Activated B cell treated with CpG ODN at 0.5 μM for 24 hours (primary cell): ENCODE measurements at regions not wholly inside any gene's neighbourhood (a gene's known extent, or its start where the extent isn't known, plus 50 kb on each side); places are given as distances from the start of the nearest gene placed in this dataset.

Experiments used
- ATAC-seq: fragments of 200-7000 bp; cut with Tn5 transposase; one replicate; pipeline ENCODE4 v1.10.0; 2021; ENCODE audit warnings: low read depth, mild to moderate bottlenecking, moderate library complexity
- CTCF ChIA-PET: fragments of 350-600 bp; sonication (Branson Sonifier 250); formaldehyde crosslinking; loops from one replicate; lab custom pipeline; 2021; ENCODE audit warnings: antibody characterized with exemption; lab: Charles Lee
- POLR2A ChIA-PET: fragments of 350-600 bp; sonication (Branson Sonifier 250); formaldehyde crosslinking; loops from one replicate; lab custom pipeline; 2021; ENCODE audit warnings: antibody characterized with exemption; lab: Charles Lee
- DNase-seq: peaks from one replicate; pipeline ENCODE4 v3.0.0; 2022
- H3K27ac Mint-ChIP-seq: one replicate; pipeline ENCODE4 v1.8.0; 2020; ENCODE audit warnings: mixed read lengths
- H3K27me3 Mint-ChIP-seq: one replicate; pipeline ENCODE4 v1.8.0; 2021; ENCODE audit warnings: mixed read lengths
- H3K36me3 Mint-ChIP-seq: one replicate; pipeline ENCODE4 v1.8.0; 2021; ENCODE audit warnings: low read depth, mixed read lengths
- H3K4me1 Mint-ChIP-seq: one replicate; pipeline ENCODE4 v1.8.0; 2021; ENCODE audit warnings: mixed read lengths
- H3K4me3 Mint-ChIP-seq: one replicate; pipeline ENCODE4 v1.8.0; 2020; ENCODE audit warnings: mild to moderate bottlenecking, mixed read lengths
- H3K9me3 Mint-ChIP-seq: one replicate; pipeline ENCODE4 v1.8.0; 2020; ENCODE audit warnings: mixed read lengths
- CTCF ChIP-seq: fragments of 200-600 bp; IDR thresholded peaks from one replicate; pipeline ENCODE4 v1.8.0; 2022; ENCODE audit warnings: antibody characterized with exemption, mild to moderate bottlenecking
- intact Hi-C: fragments of 100-400 bp; cut with micrococcal nuclease; formaldehyde crosslinking; loops from one replicate; pipeline ENCODE4 v1.15.1; 2024

- Mint-ChIP-seq H3K27me3 (peaks cover 29% of the 10 kb centered on the region), H3K27ac (no peak overlapping the region), H3K4me3 (no peak overlapping the region), H3K4me1 (no peaks in the 10 kb centered on the region), H3K36me3 (no peaks in the 10 kb centered on the region), H3K9me3 (no peaks in the 10 kb centered on the region)
- intact Hi-C loops = no loop called here
- CTCF ChIA-PET = no interaction called here
- POLR2A ChIA-PET = no interaction called here
- DNase-seq (no peak), ATAC-seq (no peak)
- no peak for TF ChIP-seq CTCF
Observed at GRCh38 chr11:120057028-120057330, 80.9 kb downstream of the TRIM29 start.

GRCh38 chr11:120056301-120057027 lies 81.4 kb downstream of the TRIM29 start:
- no peak for TF ChIP-seq CTCF
- DNase-seq (no peak), ATAC-seq (no peak)
- CTCF ChIA-PET = no interaction called here
- Mint-ChIP-seq H3K27ac (no peak overlapping the region), H3K36me3 (no peaks in the 10 kb centered on the region), H3K9me3 (no peaks in the 10 kb centered on the region), H3K4me3 (no peak overlapping the region), H3K4me1 (no peaks in the 10 kb centered on the region), H3K27me3 (peaks cover 25% of the 10 kb centered on the region)
- POLR2A ChIA-PET = no interaction called here
- intact Hi-C loops = no loop called here

DNA sequence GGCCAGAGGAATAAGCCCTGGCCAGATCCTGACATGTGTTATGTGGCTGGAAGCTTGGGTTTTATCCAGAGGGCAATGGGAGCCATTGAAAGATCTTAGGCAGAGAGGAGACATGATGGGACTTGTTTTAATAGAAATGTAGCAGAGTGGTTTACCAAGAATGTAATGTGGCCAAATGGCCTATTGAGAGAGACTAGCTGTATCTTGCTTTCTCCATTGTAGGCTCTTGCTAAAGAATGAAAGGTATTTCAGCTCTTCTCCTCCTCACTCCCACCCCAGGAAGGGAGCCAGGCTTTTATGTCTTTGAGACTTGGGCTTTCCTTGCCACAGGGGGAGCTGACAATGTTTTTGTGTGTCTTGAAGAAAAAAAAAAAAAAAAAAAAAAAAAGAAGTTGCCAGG lies 82.3 kb downstream of the TRIM29 start:
- CTCF ChIA-PET = no interaction called here
- Mint-ChIP-seq H3K4me1 (no peaks in the 10 kb centered on the region), H3K36me3 (no peaks in the 10 kb centered on the region), H3K27ac (no peak overlapping the region), H3K4me3 (no peak overlapping the region), H3K27me3 (peaks cover 18% of the 10 kb centered on the region), H3K9me3 (no peaks in the 10 kb centered on the region)
- POLR2A ChIA-PET = no interaction called here
- no peak for DNase-seq
- intact Hi-C loops = no loop called here
- no peak for TF ChIP-seq CTCF
- ATAC-seq = no peak

DNA sequence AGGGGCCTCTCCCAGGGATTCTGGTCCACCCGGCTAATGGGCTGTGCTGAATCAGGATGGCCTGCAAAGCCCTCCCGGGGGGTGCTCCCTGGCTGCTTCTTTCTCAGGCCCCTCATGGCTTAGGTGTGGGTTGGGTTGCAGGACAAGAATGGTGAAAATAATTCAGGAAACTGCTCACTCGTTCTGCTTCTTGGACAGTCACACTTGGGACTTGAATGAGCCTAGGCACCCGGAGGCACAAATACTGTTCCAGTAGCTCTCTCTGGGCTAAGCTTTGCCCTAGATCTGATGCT lies 83.2 kb downstream of the TRIM29 start:
- no peaks in the 10 kb centered on the region for H3K4me1 Mint-ChIP-seq
- DNase-seq (no peak), ATAC-seq (no peak)
- no peak overlapping the region for H3K27ac Mint-ChIP-seq
- intact Hi-C loops = no loop called here
- no peak overlapping the region for H3K4me3 Mint-ChIP-seq
- POLR2A ChIA-PET = no interaction called here
- no peaks in the 10 kb centered on the region for H3K9me3 Mint-ChIP-seq
- CTCF ChIA-PET = no interaction called here
- no peaks in the 10 kb centered on the region for H3K36me3 Mint-ChIP-seq
- H3K27me3 Mint-ChIP-seq = peaks cover 15% of the 10 kb centered on the region
- TF ChIP-seq CTCF = no peak

- intact Hi-C loops = no loop called here
- ATAC-seq (no peak), DNase-seq (no peak)
- H3K36me3 Mint-ChIP-seq = no peaks in the 10 kb centered on the region
- CTCF ChIA-PET = no interaction called here
- no peaks in the 10 kb centered on the region for H3K9me3 Mint-ChIP-seq
- H3K27ac Mint-ChIP-seq = no peak overlapping the region
- H3K4me3 Mint-ChIP-seq = no peak overlapping the region
- POLR2A ChIA-PET = no interaction called here
- peaks cover 14% of the 10 kb centered on the region for H3K27me3 Mint-ChIP-seq
- H3K4me1 Mint-ChIP-seq = no peaks in the 10 kb centered on the region
- TF ChIP-seq CTCF = no peak
Observed at GRCh38 chr11:120054016-120054752, 83.7 kb downstream of the TRIM29 start.
